Hypothalamus (tissue), 51 donors: ENCODE measurements at regions not wholly inside any gene's neighbourhood (a gene's known extent, or its start where the extent isn't known, plus 50 kb on each side); places are given as distances from the start of the nearest gene placed in this dataset.

Experiments used
- DNase-seq, 51 donors: peaks; one replicate each; lab custom pipeline; 2025; lab: John Stamatoyannopoulos, UW

DNA sequence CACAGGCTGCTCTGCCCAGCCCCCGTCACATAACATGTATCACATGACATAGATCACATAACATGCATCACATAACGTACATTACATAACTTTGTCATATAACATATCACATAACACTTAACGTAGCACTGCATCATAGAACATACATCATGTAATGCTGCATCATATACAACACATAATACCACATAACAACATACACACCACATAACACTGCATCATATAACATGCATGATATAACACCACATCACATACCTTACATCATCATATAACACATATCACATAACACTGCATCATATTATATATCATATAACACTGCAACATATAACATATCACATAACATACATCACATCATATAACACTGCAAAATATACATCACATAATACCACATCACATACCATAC lies 83.8 kb downstream of the AXIN2 start:
- no peak for DNase-seq

GRCh38 chr17:65474660-65475059 lies 86.8 kb downstream of the AXIN2 start:
- DNase-seq = no peak

GRCh38 chr17:65473985-65474384 lies 87.5 kb downstream of the AXIN2 start:
- DNase-seq = no peak

DNA sequence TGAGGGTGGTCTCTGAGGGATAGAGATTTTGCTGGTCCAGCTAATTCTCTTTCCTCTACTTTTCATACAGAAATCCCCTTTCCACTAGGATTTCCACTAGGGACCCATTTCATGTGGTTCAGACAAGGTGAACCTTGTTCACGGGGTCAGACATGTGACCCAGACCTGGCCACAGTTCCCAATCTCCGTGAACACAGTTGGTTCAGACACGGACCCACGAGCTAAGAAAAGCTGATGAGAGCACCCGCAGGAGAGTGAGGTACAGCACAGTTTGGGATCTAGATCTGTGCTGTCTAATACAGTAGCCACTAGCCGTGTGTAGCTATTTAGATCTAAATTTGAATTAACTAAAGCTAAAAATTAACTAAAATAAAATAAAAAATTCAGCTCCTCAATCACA lies 88.1 kb downstream of the AXIN2 start:
- DNase-seq = no peak

DNA sequence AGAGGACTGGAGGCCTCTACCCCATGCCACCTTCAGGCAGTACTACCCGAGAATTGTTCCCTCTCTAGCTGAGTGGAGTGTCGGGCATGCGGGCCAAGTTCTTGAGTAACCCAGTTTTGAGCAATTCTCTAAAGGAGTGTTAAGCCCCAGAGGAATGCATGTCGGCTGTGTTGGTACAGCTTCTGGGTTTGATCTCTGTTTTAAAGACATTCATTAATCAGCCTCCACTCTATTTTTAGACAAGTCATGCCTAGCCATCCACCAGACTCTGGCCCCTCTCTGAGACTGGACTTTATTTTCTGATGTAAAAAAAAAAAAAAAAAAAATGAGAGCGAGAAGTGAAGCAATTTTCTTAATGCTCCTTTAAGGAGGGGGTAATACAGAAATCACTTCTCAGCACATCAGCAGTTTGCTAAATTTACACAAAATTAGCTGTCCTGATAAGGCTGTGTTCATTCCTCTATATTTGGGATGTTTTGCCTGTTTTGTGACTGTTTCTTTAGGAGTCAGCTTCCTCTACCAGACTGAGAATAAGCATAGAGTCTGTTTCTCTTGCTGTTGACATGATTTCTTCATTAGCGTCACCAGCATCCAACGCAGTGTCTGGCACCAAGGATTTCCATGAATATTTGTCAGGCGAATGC lies 88.7 kb downstream of the AXIN2 start:
- peak in 8 of 51 donors; percentile 4 to 45 (median 15) for DNase-seq

DNA sequence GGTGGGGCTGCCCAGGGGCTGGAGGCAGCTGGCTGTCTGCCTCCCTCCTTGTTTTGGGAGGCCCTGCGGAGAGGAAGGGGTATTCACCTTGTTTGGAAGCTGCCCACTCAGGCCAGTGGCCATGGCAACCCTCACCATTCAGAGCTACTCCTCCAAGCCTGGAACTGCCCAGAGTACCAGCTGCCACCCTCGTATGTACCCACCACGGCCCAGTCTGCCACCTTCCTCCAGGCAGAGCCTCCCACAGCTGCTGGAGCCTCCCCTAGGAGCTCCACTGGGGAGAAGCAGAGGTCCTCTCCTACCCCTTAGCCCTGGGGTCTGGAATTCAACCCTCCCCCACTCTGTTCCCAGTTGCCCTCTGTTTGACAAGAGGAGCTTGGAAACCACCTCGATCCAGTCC lies 90.7 kb downstream of the AXIN2 start:
- DNase-seq = no peak

DNA sequence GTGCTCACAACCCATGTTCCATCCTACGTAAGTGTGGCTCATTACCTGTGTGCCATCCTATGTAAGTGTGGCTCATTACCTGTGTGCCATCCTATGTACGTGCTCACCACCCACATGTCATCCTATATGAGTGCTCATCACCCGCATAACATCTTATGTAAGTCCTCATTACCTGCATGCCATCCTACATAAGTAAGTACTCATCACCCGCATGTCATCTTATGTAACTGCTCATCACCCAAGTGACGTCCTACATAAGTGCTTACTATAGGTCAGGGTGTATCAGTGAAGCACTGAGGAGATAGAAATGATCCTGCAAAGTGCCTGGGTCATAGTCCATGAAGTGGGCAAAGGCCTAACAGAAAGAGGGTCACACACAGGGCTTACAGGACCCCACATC lies 93.1 kb downstream of the AXIN2 start:
- no peak for DNase-seq

DNA sequence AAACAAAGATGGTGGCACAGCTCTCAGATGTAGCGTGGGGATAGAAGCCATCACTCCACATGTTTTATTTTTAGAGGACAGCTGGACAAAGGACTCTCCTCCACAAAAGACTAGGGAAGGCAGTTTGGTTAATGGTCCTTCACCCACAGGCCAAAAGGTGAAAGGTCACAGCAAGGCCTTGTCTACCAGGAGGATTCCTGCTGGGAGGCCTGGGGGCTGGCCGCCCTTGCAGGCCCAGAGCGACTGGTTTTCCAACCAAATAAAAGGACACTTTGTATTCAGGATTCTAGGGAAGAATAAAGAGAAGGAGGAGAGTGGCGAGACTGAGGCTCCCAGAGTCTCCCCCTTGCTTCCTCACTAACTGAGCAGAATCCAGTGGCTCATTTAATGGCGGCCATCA lies 94.3 kb downstream of the AXIN2 start:
- DNase-seq = no peak

- DNase-seq = no peak
Measured at GRCh38 chr17:65466547-65466946, 94.9 kb downstream of the AXIN2 start.

GRCh38 chr17:65463242-65463641 lies 98.2 kb downstream of the AXIN2 start:
- DNase-seq = no peak

- no peak for DNase-seq
Measured at GRCh38 chr17:65459677-65460347, 101.6 kb downstream of the AXIN2 start.

- no peak for DNase-seq
Measured at GRCh38 chr17:65457635-65458257, 103.7 kb downstream of the AXIN2 start.

- DNase-seq = no peak
Measured at GRCh38 chr17:65457183-65457582, 104.3 kb downstream of the AXIN2 start.

DNA sequence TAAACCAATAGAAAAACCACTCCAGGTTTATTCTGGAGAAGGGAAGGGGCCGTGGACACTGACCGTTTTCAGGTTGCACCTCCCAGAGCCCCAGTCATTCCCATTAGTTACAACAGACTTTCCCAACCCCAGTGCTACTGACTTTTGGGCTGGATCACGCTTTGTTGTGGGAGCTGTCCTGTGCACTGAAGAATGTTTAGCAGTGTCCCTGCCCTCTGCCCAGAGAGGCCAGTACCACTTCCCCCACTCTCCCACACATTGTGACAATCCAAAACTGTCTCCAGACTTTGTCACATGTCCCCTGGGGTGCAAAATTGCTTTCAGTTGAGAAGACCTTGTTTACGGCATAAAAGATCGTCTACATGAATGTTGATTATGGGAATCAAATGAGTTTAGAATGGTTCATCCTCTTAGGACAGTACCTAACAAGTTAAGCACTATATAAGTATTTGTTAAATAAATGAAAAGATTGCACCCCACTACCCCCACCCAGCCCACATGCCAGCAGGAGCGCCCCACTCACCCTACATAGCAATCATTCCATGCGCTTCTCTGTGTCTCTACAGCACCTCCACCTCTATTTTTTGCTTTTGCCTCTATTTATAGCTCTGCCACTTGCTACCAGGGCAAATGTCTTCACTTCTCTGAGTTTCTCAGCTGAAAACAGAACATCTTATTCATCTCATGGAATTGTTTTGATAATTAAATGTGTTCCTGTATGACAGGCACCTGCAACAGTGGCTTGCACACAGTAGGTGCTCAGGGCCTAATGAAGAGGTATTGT lies 104.9 kb downstream of the AXIN2 start:
- no peak for DNase-seq

- peak in 15 of 51 donors; percentile 3 to 21 (median 7) for DNase-seq
Measured at GRCh38 chr17:65455972-65456343, 105.5 kb downstream of the AXIN2 start.

- no peak for DNase-seq
Measured at GRCh38 chr17:65455154-65455971, 106.1 kb downstream of the AXIN2 start.

DNA sequence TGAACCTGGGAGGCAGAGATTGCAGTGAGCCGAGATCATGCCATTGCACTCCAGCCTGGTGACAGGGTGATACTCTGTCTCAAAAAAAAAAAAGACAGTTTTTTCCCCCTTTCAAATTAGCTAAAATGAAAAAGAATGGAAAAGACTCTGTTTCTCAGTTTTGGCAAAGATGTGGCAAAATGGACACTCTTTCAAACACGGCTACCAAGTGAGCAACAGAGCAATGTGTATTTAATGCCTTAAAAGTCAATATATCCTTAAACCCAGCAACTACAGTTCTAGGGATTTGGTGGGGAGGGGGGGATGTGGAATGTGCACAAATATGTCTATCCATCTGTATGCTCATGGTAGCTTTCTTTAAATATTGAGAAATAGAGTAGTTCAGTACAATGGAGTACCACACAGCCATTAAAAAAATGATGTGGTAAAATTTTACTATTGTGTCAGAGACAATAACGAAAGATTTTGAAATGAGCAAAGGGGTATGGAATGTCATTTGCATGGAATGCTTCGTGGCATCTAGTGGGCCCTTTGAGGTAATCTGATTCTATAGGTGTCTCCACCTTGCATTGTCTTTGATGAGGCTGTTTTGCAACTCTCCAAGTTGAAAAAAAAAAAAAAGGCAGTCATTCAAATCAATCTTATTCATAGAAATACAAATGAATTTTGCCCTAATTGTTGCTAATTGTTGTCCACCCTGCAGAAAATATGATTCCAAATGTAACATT lies 108.1 kb downstream of the AXIN2 start:
- DNase-seq = no peak

DNA sequence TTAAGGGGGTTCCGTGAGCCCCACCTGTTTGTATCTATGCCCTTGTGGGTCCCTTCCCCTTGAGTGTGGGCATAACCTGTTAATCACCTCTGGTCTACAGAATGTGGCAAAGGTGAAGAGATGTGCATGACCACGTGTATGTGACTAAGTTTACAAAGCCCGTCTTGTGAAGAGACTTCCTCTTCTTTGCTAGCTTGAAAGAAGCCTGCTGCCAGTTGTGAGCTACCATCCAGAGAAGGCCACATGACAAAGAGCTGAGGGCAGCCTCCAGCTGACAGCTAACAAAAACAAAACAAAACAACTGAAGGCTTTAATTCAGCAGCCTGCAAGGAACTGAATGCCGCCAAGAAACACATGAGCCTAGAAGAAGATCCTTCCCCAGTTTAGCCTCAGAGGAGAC lies 112.0 kb downstream of the AXIN2 start:
- DNase-seq = no peak

GRCh38 chr17:65447823-65448222 lies 113.6 kb downstream of the AXIN2 start:
- DNase-seq = no peak
